ENCODE measurements at regions not wholly inside any gene's neighbourhood (a gene's known extent, or its start where the extent isn't known, plus 50 kb on each side); places are given as distances from the start of the nearest gene placed in this dataset.

- TF ChIP-seq CTCF (IDR thresholded peaks at IDR 0.05; ENCODE audit: control extremely low read depth in 1 of 3, insufficient read depth in 1 of 3, low read depth in 1 of 3, low read length in 3 of 3) (peak; percentile 77 to 95 (median 92)), EP300 (IDR thresholded peaks at IDR 0.05; ENCODE audit: borderline replicate concordance in 1 of 2, low read depth in 2 of 2, low read length in 2 of 2) (no peak), POLR2AphosphoS5 (IDR thresholded peaks at IDR 0.05; ENCODE audit: low read depth, low read length) (no peak), POLR2A (IDR thresholded peaks at IDR 0.05; ENCODE audit: control extremely low read depth in 1 of 2, low read depth in 2 of 2, low read length in 2 of 2) (no peak), SIN3A (conservative IDR thresholded peaks at IDR 0.05 in 1 of 2, IDR thresholded peaks at IDR 0.05 in 1 of 2; ENCODE audit: low read depth in 1 of 2, low read length in 2 of 2) (no peak)
Measured at GRCh38 chr2:58448065-58448507, 207.0 kb upstream of the FANCL start.
